ENCODE measurements at regions not wholly inside any gene's neighbourhood (a gene's known extent, or its start where the extent isn't known, plus 50 kb on each side); places are given as distances from the start of the nearest gene placed in this dataset.

DNA sequence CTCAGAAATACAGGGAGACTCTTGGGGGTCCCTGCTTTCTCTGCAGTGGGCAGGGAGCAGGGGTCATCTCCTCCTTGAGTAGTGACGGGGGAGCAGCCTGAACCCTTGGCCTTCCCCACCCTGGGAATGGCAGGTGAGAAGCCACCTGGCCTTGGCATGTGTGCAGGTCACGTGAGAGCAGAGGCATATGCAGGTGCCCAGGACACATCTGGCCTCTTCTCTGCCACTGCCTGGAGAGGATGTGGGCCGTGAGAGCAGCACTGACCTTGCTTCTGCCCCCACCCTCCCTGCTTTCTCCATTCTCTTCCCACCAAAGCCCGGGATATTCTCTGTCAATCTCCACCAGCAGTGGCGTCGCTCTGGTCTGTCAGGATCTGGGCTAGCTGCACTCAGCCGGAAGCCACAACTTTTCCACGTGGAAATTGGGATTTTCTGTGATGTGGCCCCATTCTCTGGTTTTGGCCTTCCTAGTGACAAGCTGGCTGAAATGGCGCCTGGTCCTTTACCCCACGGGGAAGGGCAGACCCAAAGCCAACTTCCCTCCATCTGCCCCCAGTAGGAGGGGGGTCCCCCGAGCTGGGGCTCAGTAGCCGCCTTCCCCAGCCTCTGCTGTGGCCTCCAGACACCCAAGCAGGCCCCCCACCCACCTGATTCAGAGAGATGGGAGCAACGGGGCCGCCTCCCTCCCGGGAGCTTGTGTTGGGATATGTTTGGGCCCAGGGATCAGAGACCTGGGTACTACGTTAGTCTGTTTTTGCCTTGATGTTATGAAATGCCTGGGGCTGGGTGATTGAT lies 70.4 kb upstream of the FCN1 start:
- Histone ChIP-seq H3K4me3 (ENCODE audit: low read depth, low read length) (no peak overlapping the region), H3K4me1 (no peaks in the 10 kb centered on the region), H3K36me3 (no peaks in the 10 kb centered on the region), H3K27me3 (no peaks in the 10 kb centered on the region), H3K9me3 (peaks cover 5% of the 10 kb centered on the region)
- no peak for DNase-seq
- TF ChIP-seq, protein P1, sequence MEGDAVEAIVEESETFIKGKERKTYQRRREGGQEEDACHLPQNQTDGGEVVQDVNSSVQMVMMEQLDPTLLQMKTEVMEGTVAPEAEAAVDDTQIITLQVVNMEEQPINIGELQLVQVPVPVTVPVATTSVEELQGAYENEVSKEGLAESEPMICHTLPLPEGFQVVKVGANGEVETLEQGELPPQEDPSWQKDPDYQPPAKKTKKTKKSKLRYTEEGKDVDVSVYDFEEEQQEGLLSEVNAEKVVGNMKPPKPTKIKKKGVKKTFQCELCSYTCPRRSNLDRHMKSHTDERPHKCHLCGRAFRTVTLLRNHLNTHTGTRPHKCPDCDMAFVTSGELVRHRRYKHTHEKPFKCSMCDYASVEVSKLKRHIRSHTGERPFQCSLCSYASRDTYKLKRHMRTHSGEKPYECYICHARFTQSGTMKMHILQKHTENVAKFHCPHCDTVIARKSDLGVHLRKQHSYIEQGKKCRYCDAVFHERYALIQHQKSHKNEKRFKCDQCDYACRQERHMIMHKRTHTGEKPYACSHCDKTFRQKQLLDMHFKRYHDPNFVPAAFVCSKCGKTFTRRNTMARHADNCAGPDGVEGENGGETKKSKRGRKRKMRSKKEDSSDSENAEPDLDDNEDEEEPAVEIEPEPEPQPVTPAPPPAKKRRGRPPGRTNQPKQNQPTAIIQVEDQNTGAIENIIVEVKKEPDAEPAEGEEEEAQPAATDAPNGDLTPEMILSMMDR (IDR thresholded peaks at IDR 0.05; ENCODE audit: low read depth, low read length) = no peak

DNA sequence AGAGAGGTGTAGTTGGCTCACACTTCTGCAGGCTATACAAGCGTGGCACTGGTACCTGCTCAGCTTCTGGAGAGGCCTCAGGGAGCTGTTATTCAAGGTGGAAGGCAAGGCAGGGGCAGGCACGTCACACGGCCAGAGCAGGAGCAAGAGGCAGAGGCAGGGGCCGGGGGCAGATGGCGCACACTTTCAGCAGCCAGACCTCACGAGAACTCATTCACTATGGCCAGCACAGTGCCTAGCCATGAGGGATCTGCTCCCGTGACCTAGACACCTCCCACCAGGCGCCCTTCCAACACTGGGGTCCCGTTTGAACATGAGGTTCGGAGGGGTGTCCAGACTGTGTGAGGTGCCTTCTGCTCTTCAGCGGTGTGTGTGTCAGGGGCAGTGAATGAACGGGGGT lies 71.0 kb upstream of the FCN1 start:
- no peaks in the 10 kb centered on the region for H3K4me1 ChIP-seq
- H3K27me3 ChIP-seq = no peaks in the 10 kb centered on the region
- H3K9me3 ChIP-seq = peaks cover 5% of the 10 kb centered on the region
- no peak for DNase-seq
- TF ChIP-seq, protein P1 (IDR thresholded peaks at IDR 0.05; ENCODE audit: low read depth, low read length) = no peak
- H3K4me3 ChIP-seq (ENCODE audit: low read depth, low read length) = no peak overlapping the region
- no peaks in the 10 kb centered on the region for H3K36me3 ChIP-seq

DNA sequence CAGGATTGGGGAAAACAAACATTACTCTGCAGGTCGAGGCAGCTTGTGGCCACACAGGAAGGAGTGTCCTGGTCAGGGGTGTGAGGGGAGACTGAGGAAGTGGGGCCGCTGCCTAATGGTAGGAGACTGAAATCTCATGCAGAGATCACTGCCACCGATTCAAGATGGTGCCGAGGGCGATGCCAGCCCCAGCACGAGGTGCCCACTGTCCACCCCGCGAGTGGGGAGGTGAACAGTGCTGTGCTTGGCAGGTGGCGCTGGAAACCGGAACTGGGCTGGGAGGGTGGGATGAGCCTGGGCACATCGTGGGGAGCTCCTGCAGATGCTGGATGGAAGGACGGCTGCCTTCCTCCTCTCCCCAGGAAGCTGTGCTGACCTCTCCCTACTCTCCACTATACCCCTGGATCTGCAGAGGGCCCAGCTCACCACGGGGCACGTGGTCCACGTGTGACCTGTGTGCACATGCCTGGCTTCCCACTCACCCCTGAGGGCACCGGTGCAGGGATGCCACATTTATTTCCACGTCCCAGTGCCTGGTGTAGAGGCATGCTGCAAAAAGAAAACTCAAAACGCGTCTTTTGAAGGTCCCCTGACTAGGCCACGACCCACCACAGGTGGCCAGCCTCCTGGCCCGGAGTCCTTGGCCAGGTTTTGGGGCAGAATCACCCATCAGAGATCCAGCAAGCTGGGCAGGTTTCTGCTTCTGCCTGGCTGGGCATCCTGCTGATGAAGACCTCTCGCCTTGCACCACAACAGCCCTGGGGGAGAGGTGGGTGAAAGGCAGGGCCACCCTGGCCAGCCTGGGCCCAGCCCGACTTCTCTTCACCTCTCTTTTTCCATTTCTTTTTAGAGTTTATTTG lies 71.7 kb upstream of the FCN1 start:
- DNase-seq = no peak
- H3K27me3 ChIP-seq = no peaks in the 10 kb centered on the region
- no peaks in the 10 kb centered on the region for H3K4me1 ChIP-seq
- H3K36me3 ChIP-seq = no peaks in the 10 kb centered on the region
- no peak overlapping the region for H3K4me3 ChIP-seq (ENCODE audit: low read depth, low read length)
- TF ChIP-seq, protein P1 (IDR thresholded peaks at IDR 0.05; ENCODE audit: low read depth, low read length) = no peak
- H3K9me3 ChIP-seq = peaks cover 5% of the 10 kb centered on the region

DNA sequence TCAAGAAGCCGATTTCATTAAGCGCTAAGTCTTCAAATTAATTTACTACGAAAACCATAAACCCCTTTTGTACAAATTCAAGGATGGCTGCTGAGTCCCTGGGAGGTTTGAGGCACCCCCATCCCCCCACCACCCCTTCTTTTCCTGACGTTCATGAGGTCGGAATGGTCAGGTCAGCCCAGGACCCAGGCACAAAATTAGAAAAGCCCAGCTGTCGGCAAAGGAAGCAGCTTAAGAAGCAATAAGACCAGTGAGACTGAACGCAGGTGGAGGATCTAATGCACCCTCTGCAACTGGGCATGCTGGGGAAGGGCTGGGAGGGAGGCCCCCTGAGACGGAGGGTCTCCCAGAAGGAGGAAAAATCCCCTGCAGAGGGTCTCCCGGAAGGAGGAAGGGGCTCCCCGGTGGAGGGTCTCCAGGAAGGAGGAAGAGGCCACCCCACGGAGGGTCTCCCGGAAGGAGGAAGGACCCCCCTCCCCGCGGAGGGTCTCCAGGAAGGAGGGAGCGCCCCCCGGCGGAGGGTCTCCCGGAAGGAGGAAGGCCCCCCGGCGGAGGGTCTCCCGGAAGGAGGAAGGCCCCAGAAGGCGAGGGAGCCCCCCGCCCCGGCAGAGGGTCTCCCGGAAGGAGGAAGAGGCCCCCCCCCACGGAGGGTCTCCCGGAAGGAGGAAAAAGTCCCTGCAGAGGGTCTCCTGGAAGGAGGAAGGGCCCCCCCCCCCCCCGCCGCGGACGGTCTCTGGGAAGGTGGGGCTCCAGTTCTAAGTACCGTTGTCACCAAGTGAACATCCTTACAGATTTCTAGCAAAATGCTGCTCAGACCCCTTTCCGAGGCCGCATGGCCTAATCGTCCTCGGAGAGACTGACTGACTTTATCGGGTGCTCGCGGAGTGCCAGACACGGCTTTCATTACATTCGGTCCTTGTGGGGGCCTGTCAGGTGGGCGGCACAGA lies 74.4 kb upstream of the FCN1 start:
- no peak for DNase-seq
- Histone ChIP-seq H3K27me3 (no peaks in the 10 kb centered on the region), H3K4me1 (no peaks in the 10 kb centered on the region)

DNA sequence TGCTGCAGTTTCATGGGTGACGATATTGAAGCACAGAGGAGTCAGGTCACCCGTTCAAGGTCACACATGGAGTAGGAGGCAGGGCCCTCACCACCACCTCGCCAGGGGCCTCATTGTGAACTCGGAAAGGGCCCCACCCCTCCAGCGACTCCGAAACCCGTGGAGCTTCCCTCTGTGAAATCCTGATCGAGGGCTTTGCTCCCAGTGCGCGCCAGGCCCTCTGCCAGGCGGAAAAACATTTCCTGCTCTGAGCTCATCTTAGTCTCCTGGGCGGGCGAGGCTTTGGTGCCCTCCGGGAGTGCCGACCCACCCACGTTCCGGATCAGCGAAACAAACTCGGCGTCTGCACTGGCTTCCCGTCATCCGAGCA lies 75.0 kb upstream of the FCN1 start:
- H3K36me3 ChIP-seq = no peaks in the 10 kb centered on the region
- no peaks in the 10 kb centered on the region for H3K27me3 ChIP-seq
- TF ChIP-seq, protein P1 (IDR thresholded peaks at IDR 0.05; ENCODE audit: low read depth, low read length) = no peak
- DNase-seq = no peak
- no peaks in the 10 kb centered on the region for H3K4me1 ChIP-seq
- H3K4me3 ChIP-seq (ENCODE audit: low read depth, low read length) = no peak overlapping the region
- H3K9me3 ChIP-seq = no peaks in the 10 kb centered on the region; the same call in 1 of the 2 replicates

More for the DNA sequence above, 74.4 kb upstream of the FCN1 start:
- no peak overlapping the region for H3K4me3 ChIP-seq (ENCODE audit: low read depth, low read length)
- TF ChIP-seq, protein P1 (IDR thresholded peaks at IDR 0.05; ENCODE audit: low read depth, low read length) = no peak
- peaks cover 3% of the 10 kb centered on the region for H3K9me3 ChIP-seq
- H3K36me3 ChIP-seq = no peaks in the 10 kb centered on the region
